SW480 (cell line): ENCODE measurements at regions not wholly inside any gene's neighbourhood (a gene's known extent, or its start where the extent isn't known, plus 50 kb on each side); places are given as distances from the start of the nearest gene placed in this dataset.
A peak's percentile ranks its signal among the peaks of the same experiment; 100 is the strongest.
"Not testable (repeated sequence)": the region's sequence is repeated elsewhere in the genome, so short reads cannot be mapped to it uniquely, and the experiment has no call there.

ENCODE experiments used
- DNase-seq: peaks from one replicate; pipeline ENCODE4 v3.0.0-alpha.2; 2016; ENCODE audit warnings: low spot score

GRCh38 chr20:28562510-28562898 is 2695.0 kb upstream of the DEFB115 start:
- no peak for DNase-seq

GRCh38 chr20:28562899-28563521 is 2694.5 kb upstream of the DEFB115 start:
- not testable (repeated sequence) for DNase-seq

- DNase-seq: not testable (repeated sequence)
Observed at GRCh38 chr20:28564024-28564423, 2693.4 kb upstream of the DEFB115 start.

- not testable (repeated sequence) for DNase-seq
Observed at GRCh38 chr20:28564688-28565463, 2692.6 kb upstream of the DEFB115 start.

GRCh38 chr20:28575991-28576390 is 2681.5 kb upstream of the DEFB115 start:
- not testable (repeated sequence) for DNase-seq

GRCh38 chr20:28591680-28592079 is 2665.8 kb upstream of the DEFB115 start:
- not testable (repeated sequence) for DNase-seq

GRCh38 chr20:28593383-28593782 is 2664.1 kb upstream of the DEFB115 start:
- DNase-seq: not testable (repeated sequence)

GRCh38 chr20:28594476-28594875 is 2663.0 kb upstream of the DEFB115 start:
- DNase-seq: not testable (repeated sequence)

- DNase-seq: not testable (repeated sequence)
Observed at GRCh38 chr20:28602006-28602402, 2655.5 kb upstream of the DEFB115 start.

- DNase-seq: peak; percentile 97
Observed at GRCh38 chr20:28602403-28603217, 2654.9 kb upstream of the DEFB115 start.

- not testable (repeated sequence) for DNase-seq
Observed at GRCh38 chr20:28603218-28603577, 2654.3 kb upstream of the DEFB115 start.

- no peak for DNase-seq
Observed at GRCh38 chr20:28616354-28616753, 2641.1 kb upstream of the DEFB115 start.

- not testable (repeated sequence) for DNase-seq
Observed at GRCh38 chr20:28619956-28620651, 2637.4 kb upstream of the DEFB115 start.

- DNase-seq: not testable (repeated sequence)
Observed at GRCh38 chr20:28625112-28625511, 2632.4 kb upstream of the DEFB115 start.

GRCh38 chr20:28640831-28641230 is 2616.6 kb upstream of the DEFB115 start:
- DNase-seq: not testable (repeated sequence)
